K562 (cell line): ENCODE measurements at regions not wholly inside any gene's neighbourhood (a gene's known extent, or its start where the extent isn't known, plus 50 kb on each side); places are given as distances from the start of the nearest gene placed in this dataset.

Experiments
- ATF3 ChIP-seq, 2 experiments: fragments of 450-650 bp in 1 of 2; sonication (generic) in 1 of 2; formaldehyde crosslinking in 1 of 2; IDR thresholded peaks in 1 of 2; conservative IDR thresholded peaks in 1 of 2; 2 replicates each; pipeline versions ENCODE4 v1.6.1 to v1.8.1; 2016 to 2023; ENCODE audit warnings: mild to moderate bottlenecking in 2 of 2, moderate library complexity in 2 of 2, inconsistent platforms in 1 of 2, missing genetic modification reagents in 1 of 2
- ATF7 ChIP-seq: fragments of 450-650 bp; IDR thresholded peaks from 2 replicates; pipeline ENCODE4 v1.7.1; 2014; ENCODE audit warnings: mild to moderate bottlenecking, moderate library complexity
- BCLAF1 ChIP-seq, 2 experiments: fragments of 450-650 bp in 1 of 2; IDR thresholded peaks; 2 replicates each; pipeline ENCODE4 v1.6.1; 2011 to 2017; ENCODE audit warnings: low read depth in 2 of 2, antibody characterized with exemption in 1 of 2, borderline replicate concordance in 1 of 2, low read length in 1 of 2, mild to moderate bottlenecking in 1 of 2, mixed read lengths in 1 of 2; ENCODE audit not compliant: control insufficient read depth in 1 of 2
- CEBPG ChIP-seq, 3 experiments: fragments of 200-800 bp in 1 of 3; sonication (Bioruptor generic) in 1 of 3; sonication (generic) in 1 of 3; formaldehyde crosslinking in 1 of 3; IDR thresholded peaks in 2 of 3; conservative IDR thresholded peaks in 1 of 3; 2 replicates each; pipeline versions ENCODE4 v1.6.1 to v1.8.0; 2016 to 2022; ENCODE audit warnings: missing compliant biosample characterization in 2 of 3, missing genetic modification characterization in 2 of 3, mild to moderate bottlenecking in 1 of 3, missing genetic modification reagents in 1 of 3
- CSDE1 ChIP-seq, 2 experiments: fragments of 450-650 bp; IDR thresholded peaks; 2 replicates each; pipeline ENCODE4 v1.6.1; 2016; ENCODE audit warnings: mild to moderate bottlenecking in 1 of 2
- CTBP1 ChIP-seq: fragments of 450-650 bp; IDR thresholded peaks from 2 replicates; pipeline ENCODE4 v1.6.1; 2016; ENCODE audit warnings: borderline replicate concordance
- DDX20 ChIP-seq: fragments of 450-650 bp; IDR thresholded peaks from 2 replicates; pipeline ENCODE4 v1.6.1; 2016; ENCODE audit warnings: missing genetic modification characterization, low read depth, mild to moderate bottlenecking, missing compliant biosample characterization, moderate library complexity
- ID3 ChIP-seq, 2 experiments: fragments of 250-450 bp in 1 of 2; fragments of 450-650 bp in 1 of 2; sonication (Bioruptor Pico) in 1 of 2; IDR thresholded peaks; 2 replicates each; pipeline versions ENCODE4 v1.6.1 to v1.8.0; 2016 to 2021; ENCODE audit warnings: mild to moderate bottlenecking in 2 of 2, moderate library complexity in 2 of 2, missing compliant biosample characterization in 1 of 2, missing genetic modification characterization in 1 of 2
- KDM4B ChIP-seq, 2 experiments: fragments of 450-650 bp in 1 of 2; sonication (generic) in 1 of 2; IDR thresholded peaks; 2 replicates each; pipeline ENCODE4 v1.6.1; 2016 to 2017; ENCODE audit warnings: borderline replicate concordance in 2 of 2, antibody characterized with exemption in 1 of 2, low read depth in 1 of 2, mild to moderate bottlenecking in 1 of 2
- MEIS2 ChIP-seq: fragments of 450-650 bp; IDR thresholded peaks from 2 replicates; pipeline ENCODE4 v1.6.1; 2014; ENCODE audit warnings: mild to moderate bottlenecking; ENCODE audit not compliant: partially characterized antibody
- NR2C1 ChIP-seq, 2 experiments: fragments of 450-650 bp; IDR thresholded peaks; 2 replicates each; pipeline ENCODE4 v1.6.1; 2017; ENCODE audit warnings: mild to moderate bottlenecking in 2 of 2, antibody characterized with exemption in 1 of 2, inconsistent platforms in 1 of 2, missing compliant biosample characterization in 1 of 2, missing genetic modification characterization in 1 of 2
- NR3C1 ChIP-seq: sonication (generic); formaldehyde crosslinking; IDR thresholded peaks from 2 replicates; pipeline ENCODE4 v1.8.1; 2022; ENCODE audit warnings: missing genetic modification reagents
- SMARCC2 ChIP-seq: fragments of 450-650 bp; IDR thresholded peaks from 2 replicates; pipeline ENCODE4 v1.6.1; 2017; ENCODE audit warnings: antibody characterized with exemption, moderate library complexity, mild to moderate bottlenecking, low read depth
- TEAD2 ChIP-seq: fragments of 450-650 bp; IDR thresholded peaks from 2 replicates; pipeline ENCODE4 v1.6.1; 2016; ENCODE audit warnings: missing genetic modification characterization, control low read depth, missing compliant biosample characterization
- ZNF639 ChIP-seq, 2 experiments: fragments of 200-800 bp in 1 of 2; sonication (Bioruptor generic) in 1 of 2; sonication (generic) in 1 of 2; formaldehyde crosslinking in 1 of 2; IDR thresholded peaks in 1 of 2; conservative IDR thresholded peaks in 1 of 2; 2 replicates each; pipeline versions ENCODE4 v1.5.0 to v1.6.1; 2016 to 2020; ENCODE audit warnings: missing compliant biosample characterization in 1 of 2, missing genetic modification characterization in 1 of 2, missing genetic modification reagents in 1 of 2
- TF ChIP-seq, protein P1 (sequence below): fragments of 450-650 bp; formaldehyde crosslinking; IDR thresholded peaks from 2 replicates; pipeline ENCODE4 v1.4.0; 2020; ENCODE audit warnings: mild to moderate bottlenecking, moderate library complexity

DNA sequence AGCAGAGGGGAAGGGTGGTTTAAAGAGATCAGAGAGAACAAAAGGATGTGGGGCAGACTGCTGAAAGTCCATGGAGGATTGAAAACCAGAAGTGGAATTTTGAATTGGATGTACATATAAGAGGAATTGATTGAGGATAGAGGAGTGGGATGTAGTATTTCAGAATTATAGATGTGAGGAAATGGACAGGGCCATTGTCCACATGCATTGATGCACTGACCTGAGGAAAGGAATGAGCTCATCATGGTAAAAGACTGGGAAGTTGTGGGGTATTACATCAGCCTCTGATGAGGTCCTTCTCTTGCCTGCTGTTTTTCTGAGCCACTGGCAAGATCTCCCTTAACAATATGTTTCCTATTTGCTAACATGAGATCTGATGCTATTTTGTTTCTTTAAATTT is 365.7 kb upstream of the FANCL start (continued):
- peak; percentile 91 for TF ChIP-seq ATF3 (IDR thresholded peaks at IDR 0.05)
- TF ChIP-seq ATF3 (CRISPR knock-in tag; conservative IDR thresholded peaks at IDR 0.05), result no peak
- TF ChIP-seq NR2C1 (IDR thresholded peaks at IDR 0.05), result no peak
- no peak; the same call in 1 of the 2 replicates for TF ChIP-seq NR2C1 (tag; IDR thresholded peaks at IDR 0.05)
- no peak for TF ChIP-seq ZNF639 (CRISPR knock-in tag; conservative IDR thresholded peaks at IDR 0.05 in 1 of 2, IDR thresholded peaks at IDR 0.05 in 1 of 2)
- peak; percentile 82 for TF ChIP-seq DDX20 (tag)
- no peak for TF ChIP-seq CSDE1 (IDR thresholded peaks at IDR 0.05)
- no peak for TF ChIP-seq BCLAF1 (IDR thresholded peaks at IDR 0.05; ENCODE audit: borderline replicate concordance in 1 of 2, control insufficient read depth in 1 of 2, low read depth in 2 of 2, low read length in 1 of 2)
- peak; percentile 95 for TF ChIP-seq ATF7
- TF ChIP-seq SMARCC2, result no peak
- TF ChIP-seq KDM4B (IDR thresholded peaks at IDR 0.05; ENCODE audit: borderline replicate concordance in 2 of 2, low read depth in 1 of 2), result no peak
- no peak for TF ChIP-seq ID3 (CRISPR knock-in tag; IDR thresholded peaks at IDR 0.05)
- TF ChIP-seq ID3 (tag; IDR thresholded peaks at IDR 0.05), result no peak
- peak; percentile 84; the same call in 1 of the 2 replicates for TF ChIP-seq CEBPG (CRISPR knock-in tag; IDR thresholded peaks at IDR 0.05)
- peak; percentile 54 to 93 for TF ChIP-seq CEBPG (tag; conservative IDR thresholded peaks at IDR 0.05 in 1 of 2, IDR thresholded peaks at IDR 0.05 in 1 of 2)
- TF ChIP-seq NR3C1 (CRISPR knock-in tag), result no peak
- 0 out of 2 replicates have a peak, but pooled peaks have one; percentile 35 for TF ChIP-seq TEAD2 (tag)
- TF ChIP-seq, protein P1, sequence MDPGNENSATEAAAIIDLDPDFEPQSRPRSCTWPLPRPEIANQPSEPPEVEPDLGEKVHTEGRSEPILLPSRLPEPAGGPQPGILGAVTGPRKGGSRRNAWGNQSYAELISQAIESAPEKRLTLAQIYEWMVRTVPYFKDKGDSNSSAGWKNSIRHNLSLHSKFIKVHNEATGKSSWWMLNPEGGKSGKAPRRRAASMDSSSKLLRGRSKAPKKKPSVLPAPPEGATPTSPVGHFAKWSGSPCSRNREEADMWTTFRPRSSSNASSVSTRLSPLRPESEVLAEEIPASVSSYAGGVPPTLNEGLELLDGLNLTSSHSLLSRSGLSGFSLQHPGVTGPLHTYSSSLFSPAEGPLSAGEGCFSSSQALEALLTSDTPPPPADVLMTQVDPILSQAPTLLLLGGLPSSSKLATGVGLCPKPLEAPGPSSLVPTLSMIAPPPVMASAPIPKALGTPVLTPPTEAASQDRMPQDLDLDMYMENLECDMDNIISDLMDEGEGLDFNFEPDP, result no peak
- peak; percentile 25; the same call in 1 of the 2 replicates for TF ChIP-seq CTBP1
- TF ChIP-seq MEIS2, result no peak
